Activated CD8-positive, alpha-beta memory T cell treated with anti-CD3 and anti-CD28 coated beads, Interleukin-2, amount 10 ng/mL, durations not matched to agents 7 days and 5 days (primary cell): ENCODE measurements at regions not wholly inside any gene's neighbourhood (a gene's known extent, or its start where the extent isn't known, plus 50 kb on each side); places are given as distances from the start of the nearest gene placed in this dataset.

ENCODE experiments used
- ATAC-seq: fragments of 150-1000 bp; cut with Tn5 transposase; one replicate; pipeline ENCODE4 v1.10.0; 2021; ENCODE audit warnings: moderate library complexity
- CTCF ChIA-PET: fragments of 350-600 bp; sonication (Branson Sonifier 250); formaldehyde crosslinking; loops from one replicate; lab custom pipeline; 2021; ENCODE audit warnings: antibody characterized with exemption; lab: Charles Lee
- DNase-seq: peaks from one replicate; pipeline ENCODE4 v3.0.0-alpha.2; 2020
- H3K27ac Mint-ChIP-seq: one replicate; pipeline ENCODE4 v1.8.0; 2021; ENCODE audit warnings: mild to moderate bottlenecking, mixed read lengths
- H3K27me3 Mint-ChIP-seq: one replicate; pipeline ENCODE4 v1.8.0; 2021; ENCODE audit warnings: mixed read lengths
- H3K36me3 Mint-ChIP-seq: one replicate; pipeline ENCODE4 v1.8.0; 2021; ENCODE audit warnings: mild to moderate bottlenecking, mixed read lengths
- H3K4me1 Mint-ChIP-seq: one replicate; pipeline ENCODE4 v1.8.0; 2021; ENCODE audit warnings: mixed read lengths
- H3K4me3 Mint-ChIP-seq: one replicate; pipeline ENCODE4 v1.8.0; 2021; ENCODE audit warnings: mild to moderate bottlenecking, moderate library complexity, mixed read lengths
- H3K9me3 Mint-ChIP-seq: one replicate; pipeline ENCODE4 v1.8.0; 2022; ENCODE audit warnings: low read depth, mixed read lengths

DNA sequence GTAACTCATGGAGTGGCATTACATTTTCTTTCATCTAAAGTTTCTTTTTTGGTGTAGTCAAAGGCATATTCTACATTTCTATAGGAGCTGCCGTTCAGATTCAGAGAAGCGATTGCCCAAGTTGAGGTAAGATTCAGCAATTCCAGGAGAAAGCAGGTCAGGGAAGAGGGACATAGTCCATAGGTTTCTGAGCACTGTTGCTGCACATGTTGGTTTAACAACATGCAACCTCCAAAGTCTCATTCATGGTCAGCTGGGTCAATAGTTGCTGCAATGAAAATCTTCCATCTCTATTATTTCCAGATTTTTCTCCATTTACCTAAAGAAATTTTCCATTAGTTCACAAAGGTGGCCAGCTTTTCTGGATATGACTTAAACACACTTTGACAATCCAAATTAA is 682.3 kb upstream of the MAN1A1 start:
- no peak for DNase-seq
- H3K27ac Mint-ChIP-seq: no peak overlapping the region
- CTCF ChIA-PET: no interaction called here
- no peaks in the 10 kb centered on the region for H3K27me3 Mint-ChIP-seq
- H3K4me3 Mint-ChIP-seq: no peak overlapping the region
- ATAC-seq: no peak
- H3K4me1 Mint-ChIP-seq: no peaks in the 10 kb centered on the region
- no peaks in the 10 kb centered on the region for H3K9me3 Mint-ChIP-seq
- no peaks in the 10 kb centered on the region for H3K36me3 Mint-ChIP-seq

DNA sequence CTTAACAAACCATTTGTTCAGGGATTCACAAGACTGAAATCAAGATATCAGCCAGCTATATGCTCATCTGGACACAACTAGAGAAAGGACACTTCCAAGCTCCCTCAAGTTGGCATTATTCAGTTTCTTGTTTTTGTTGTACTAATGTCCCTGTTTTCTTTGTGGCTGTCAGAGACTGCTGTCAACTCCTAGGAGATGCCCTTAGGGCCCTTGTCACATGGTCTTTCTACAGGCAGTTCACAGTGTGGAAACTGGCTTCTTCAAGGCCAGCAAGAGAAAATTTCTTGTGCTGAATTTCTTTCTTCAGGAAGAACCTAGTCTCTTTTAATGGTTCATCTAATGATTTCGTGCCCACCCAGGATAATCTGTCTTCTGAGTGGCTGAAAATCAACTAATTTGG is 677.2 kb upstream of the MAN1A1 start:
- CTCF ChIA-PET: no interaction called here
- Mint-ChIP-seq H3K4me3 (no peak overlapping the region), H3K27ac (no peak overlapping the region), H3K36me3 (no peaks in the 10 kb centered on the region), H3K9me3 (no peaks in the 10 kb centered on the region), H3K4me1 (no peaks in the 10 kb centered on the region), H3K27me3 (no peaks in the 10 kb centered on the region)
- DNase-seq: no peak
- no peak for ATAC-seq

DNA sequence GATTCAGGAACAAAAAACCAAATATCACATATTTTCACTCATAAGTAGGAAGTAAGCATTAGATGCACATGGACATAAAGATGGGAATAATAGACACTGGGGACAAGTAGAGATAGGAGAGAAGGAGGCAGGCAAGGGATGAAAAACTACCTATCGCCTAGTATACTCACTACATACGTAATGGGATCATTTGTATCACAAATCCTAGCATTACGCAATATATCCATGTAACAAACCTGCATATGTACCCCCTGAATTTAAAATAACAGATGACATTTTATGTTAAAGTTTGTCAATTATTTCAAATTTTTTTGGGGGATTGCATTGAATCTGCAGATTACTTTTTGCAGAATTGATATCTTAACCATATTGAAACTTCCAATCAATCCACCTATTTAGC is 660.5 kb upstream of the MAN1A1 start:
- ATAC-seq (no peak), DNase-seq (no peak)
- no peaks in the 10 kb centered on the region for H3K4me1 Mint-ChIP-seq
- H3K4me3 Mint-ChIP-seq: no peak overlapping the region
- H3K36me3 Mint-ChIP-seq: no peaks in the 10 kb centered on the region
- no peaks in the 10 kb centered on the region for H3K27me3 Mint-ChIP-seq
- H3K27ac Mint-ChIP-seq: no peak overlapping the region
- no peaks in the 10 kb centered on the region for H3K9me3 Mint-ChIP-seq
- CTCF ChIA-PET: no interaction called here

DNA sequence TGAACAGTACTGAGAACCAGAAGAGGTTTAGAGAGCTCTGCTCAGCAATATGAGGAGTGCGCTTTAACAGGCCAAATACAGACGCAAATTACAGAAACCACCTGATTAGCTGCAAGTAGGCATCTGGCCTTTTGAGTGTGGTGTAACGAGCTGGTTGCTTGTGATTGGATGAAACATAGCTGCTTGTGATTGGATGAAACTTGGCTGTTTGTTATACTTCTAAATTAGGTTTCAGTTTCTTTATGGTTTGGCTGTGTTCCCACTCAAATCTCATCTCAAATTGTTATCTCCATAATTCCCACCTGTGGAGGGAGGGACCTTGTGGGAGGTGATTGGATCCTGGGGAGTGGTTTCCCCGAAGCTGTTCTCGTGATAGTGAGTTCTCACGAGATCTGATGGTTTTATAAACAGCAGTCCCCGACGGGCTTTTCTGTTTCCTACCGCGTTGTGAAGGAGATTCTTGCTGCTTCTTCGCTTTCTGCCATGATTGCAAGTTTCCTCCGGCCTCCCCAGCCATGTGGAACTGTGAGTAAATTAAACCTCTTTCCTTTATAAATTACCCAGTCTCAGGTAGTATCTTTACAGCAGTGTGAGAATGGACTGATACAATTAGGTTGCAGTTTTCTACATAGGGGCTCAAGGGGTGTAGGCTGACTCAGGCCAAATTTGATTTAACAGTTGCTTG is 655.9 kb upstream of the MAN1A1 start:
- Mint-ChIP-seq H3K27me3 (no peaks in the 10 kb centered on the region), H3K9me3 (no peaks in the 10 kb centered on the region), H3K4me3 (no peak overlapping the region), H3K36me3 (no peaks in the 10 kb centered on the region), H3K4me1 (no peaks in the 10 kb centered on the region), H3K27ac (no peak overlapping the region)
- CTCF ChIA-PET: no interaction called here
- DNase-seq (no peak), ATAC-seq (no peak)

DNA sequence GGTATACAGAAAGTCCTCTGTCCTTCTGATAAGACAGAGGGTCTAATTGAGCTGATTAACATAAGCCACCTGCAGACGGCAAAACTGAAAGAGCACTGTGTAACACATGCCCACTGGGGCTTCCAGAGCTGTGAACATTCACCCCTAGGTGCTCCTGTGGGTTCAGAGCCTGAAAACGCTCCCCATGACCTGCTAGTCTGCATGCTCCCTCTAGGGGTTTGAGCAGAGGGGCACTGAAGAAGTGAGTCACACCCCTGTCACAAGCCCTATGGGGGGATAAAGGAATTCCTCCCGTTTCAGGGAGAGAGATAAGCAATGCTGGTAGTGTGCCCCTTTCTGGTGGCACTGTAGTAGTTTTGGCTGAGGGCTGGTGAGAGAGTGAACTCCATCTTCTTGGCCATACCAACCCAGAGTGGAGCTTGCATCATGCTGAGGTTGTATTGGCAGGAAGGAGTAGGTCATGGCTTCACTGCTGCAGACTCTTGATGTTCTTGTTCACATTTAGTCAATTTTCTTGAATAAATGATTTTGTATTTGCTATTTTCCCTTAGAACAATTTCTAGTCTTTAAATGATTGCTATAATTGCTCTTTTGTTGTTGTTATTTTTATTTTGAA is 637.5 kb upstream of the MAN1A1 start:
- Mint-ChIP-seq H3K36me3 (no peaks in the 10 kb centered on the region), H3K9me3 (no peaks in the 10 kb centered on the region), H3K27me3 (no peaks in the 10 kb centered on the region), H3K4me3 (no peak overlapping the region), H3K27ac (no peak overlapping the region), H3K4me1 (no peaks in the 10 kb centered on the region)
- ATAC-seq (no peak), DNase-seq (no peak)
- CTCF ChIA-PET: no interaction called here

DNA sequence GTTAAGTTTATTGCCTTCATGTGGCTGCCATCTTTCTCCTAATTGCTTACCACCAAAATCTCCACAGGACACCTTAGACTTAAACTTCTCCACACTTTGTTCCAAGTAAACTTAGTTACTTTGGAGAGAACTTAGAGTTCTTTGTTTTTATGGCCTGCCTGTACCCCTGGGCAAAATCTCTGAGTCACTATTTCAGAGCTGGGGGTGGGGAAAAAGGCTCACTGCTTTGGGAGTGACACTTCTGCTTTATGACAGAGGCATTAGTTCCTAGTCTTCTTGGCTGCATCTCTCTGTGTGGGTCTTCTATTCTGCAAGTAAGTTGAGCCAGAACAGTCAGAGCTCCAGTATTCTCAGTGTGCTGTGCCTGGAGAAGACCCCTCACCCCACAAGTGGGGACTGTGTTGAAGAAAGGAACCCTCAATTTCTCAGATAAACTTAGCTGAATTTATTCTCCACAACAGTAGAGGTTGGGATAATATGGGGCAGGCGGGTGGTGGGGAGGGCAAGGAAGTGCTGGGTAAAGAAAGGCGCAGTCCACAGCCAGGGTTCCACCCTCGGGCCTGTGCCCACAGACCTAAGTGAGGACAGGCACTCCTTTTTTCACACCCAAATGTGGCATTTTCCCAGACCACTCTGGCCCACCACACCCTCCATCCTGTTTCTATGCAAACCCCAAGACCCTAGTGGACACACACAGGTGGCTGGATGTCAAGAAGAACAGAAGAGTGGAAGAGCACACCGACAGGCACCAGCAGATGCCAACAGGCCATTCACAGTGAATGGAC is 636.6 kb upstream of the MAN1A1 start:
- Mint-ChIP-seq H3K27me3 (no peaks in the 10 kb centered on the region), H3K4me3 (no peak overlapping the region), H3K9me3 (no peaks in the 10 kb centered on the region), H3K36me3 (no peaks in the 10 kb centered on the region), H3K27ac (no peak overlapping the region), H3K4me1 (no peaks in the 10 kb centered on the region)
- ATAC-seq (no peak), DNase-seq (no peak)
- CTCF ChIA-PET: no interaction called here

DNA sequence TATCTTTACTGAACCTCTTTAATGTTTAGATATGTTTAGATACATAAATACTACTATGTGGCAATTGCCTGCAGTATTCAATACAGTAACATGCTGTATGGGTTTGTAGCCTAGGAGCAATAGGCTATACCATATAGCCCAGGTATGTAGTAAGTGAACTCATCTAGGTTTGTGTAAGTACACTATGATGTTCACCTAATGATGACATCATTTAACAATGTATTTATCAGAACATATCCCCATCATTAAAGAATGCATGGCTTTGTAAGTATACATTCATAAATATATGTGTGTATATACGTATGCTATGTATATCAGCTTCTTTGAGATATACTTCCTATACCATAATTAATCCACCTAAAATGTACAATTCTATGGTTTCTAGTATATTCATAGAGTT is 631.2 kb upstream of the MAN1A1 start:
- H3K27me3 Mint-ChIP-seq: no peaks in the 10 kb centered on the region
- H3K4me3 Mint-ChIP-seq: no peak overlapping the region
- H3K4me1 Mint-ChIP-seq: no peaks in the 10 kb centered on the region
- CTCF ChIA-PET: no interaction called here
- no peak overlapping the region for H3K27ac Mint-ChIP-seq
- no peak for DNase-seq
- H3K9me3 Mint-ChIP-seq: no peaks in the 10 kb centered on the region
- no peak for ATAC-seq
- H3K36me3 Mint-ChIP-seq: no peaks in the 10 kb centered on the region

DNA sequence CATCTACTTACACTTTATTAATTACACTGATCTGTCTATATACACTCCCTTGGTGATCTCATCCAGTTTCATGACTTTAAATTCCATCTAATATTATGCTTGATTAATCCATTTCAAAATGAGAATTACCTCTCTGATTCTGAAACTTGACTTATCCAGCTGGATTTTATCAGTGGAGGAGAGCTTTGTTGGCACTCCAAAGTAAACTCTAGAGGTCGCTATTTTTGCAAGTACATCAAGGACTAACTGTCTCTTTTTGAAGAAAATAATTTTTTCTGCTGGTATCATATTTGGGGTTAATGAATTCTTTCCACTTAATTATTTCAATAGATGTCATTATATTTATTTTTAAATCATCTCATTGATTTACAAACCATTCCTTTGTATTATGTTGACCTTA is 630.3 kb upstream of the MAN1A1 start:
- ATAC-seq (no peak), DNase-seq (no peak)
- CTCF ChIA-PET: no interaction called here
- Mint-ChIP-seq H3K27me3 (no peaks in the 10 kb centered on the region), H3K9me3 (no peaks in the 10 kb centered on the region), H3K27ac (no peak overlapping the region), H3K36me3 (no peaks in the 10 kb centered on the region), H3K4me3 (no peak overlapping the region), H3K4me1 (no peaks in the 10 kb centered on the region)

DNA sequence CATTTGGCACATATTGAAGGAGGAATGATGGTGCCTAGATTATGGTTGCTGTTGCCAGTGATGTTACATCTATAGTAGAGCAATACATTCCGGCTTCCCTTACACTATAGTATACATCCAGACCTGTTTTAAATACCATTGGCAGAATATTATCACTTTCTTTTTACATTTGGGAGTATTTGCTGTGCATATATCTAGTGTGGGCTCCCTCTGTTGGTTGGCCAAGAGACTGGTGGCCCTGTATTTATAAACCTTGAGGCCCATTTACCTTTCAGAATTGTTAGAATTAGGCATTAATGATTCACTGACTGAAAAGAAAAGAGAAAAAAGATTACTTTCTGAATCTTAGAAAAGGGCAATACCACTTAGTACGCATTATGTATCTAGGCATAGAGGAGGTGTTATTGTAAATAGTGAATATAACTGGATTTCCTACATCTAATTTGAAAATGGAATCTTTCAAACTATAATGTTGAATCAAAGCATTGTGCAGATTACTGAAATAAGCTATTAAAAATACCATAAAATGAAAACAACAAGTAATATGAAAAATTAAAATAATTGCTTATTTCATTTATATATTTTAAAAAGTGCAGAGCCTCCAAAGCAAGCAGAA is 628.8 kb upstream of the MAN1A1 start:
- Mint-ChIP-seq H3K27me3 (no peaks in the 10 kb centered on the region), H3K36me3 (no peaks in the 10 kb centered on the region), H3K9me3 (no peaks in the 10 kb centered on the region), H3K4me3 (no peak overlapping the region), H3K27ac (no peak overlapping the region), H3K4me1 (no peaks in the 10 kb centered on the region)
- DNase-seq (no peak), ATAC-seq (no peak)
- CTCF ChIA-PET: interaction anchor here (0.9 kb wide), 1 partner anchor 628 kb away, joined by 3 read pairs; no protein-coding TSS in a partner anchor

DNA sequence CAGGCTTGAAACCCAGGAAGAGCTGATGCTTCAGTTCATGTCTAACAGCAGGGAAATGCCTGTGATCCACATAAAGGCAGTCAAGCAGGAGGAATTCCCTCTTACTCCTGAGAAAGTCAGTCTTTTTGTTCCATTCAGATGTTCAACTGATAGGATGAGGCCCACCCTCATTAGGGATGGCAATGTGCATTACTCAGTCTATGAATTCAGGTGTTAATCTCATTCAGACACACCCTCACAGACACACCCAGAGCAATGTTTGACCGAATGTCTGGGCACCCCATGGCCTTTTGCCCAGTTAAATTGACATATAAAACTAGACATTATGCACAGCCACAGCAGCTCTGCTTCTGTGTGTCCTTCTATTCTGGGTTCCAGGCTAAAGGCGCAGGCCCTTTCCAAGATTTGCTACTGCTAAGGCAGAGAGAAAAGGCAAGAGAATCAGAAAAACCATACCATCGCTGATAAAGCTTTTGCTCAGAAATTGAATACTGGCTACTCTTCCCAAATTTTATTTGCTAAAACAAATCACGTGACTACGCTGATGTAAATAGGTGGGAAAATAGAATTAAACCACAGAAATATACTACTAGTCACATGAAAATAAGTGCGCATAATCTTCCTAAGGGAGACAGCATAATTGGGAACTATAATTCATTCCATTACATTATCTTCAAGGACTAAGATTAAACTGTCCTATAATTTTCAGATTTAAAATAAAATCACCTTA is 625.0 kb upstream of the MAN1A1 start:
- DNase-seq: no peak
- no peaks in the 10 kb centered on the region for H3K4me1 Mint-ChIP-seq
- CTCF ChIA-PET: no interaction called here
- H3K27ac Mint-ChIP-seq: no peak overlapping the region
- H3K27me3 Mint-ChIP-seq: no peaks in the 10 kb centered on the region
- H3K9me3 Mint-ChIP-seq: no peaks in the 10 kb centered on the region
- no peak overlapping the region for H3K4me3 Mint-ChIP-seq
- no peaks in the 10 kb centered on the region for H3K36me3 Mint-ChIP-seq
- ATAC-seq: no peak

DNA sequence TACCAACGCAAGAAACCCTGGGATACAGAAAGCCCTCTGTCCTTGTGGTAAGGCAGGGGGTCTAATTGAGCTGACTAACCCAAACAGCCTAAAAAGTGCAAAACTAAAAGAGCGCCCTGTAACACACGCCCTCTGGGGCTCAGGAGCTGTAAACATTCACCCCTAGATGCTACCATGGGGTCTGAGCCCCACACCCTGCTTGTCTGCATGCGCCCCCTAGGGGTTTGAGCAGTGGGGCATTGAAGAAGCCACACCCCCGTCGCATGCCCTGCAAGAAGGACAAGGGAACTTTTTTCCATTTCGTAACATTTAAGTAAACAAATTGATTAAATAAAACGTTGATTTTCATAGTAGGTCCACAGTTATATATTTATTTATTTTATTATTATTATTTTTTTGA is 616.9 kb upstream of the MAN1A1 start:
- Mint-ChIP-seq H3K4me3 (no peak overlapping the region), H3K9me3 (no peaks in the 10 kb centered on the region), H3K27me3 (no peaks in the 10 kb centered on the region), H3K36me3 (no peaks in the 10 kb centered on the region), H3K27ac (no peak overlapping the region), H3K4me1 (no peaks in the 10 kb centered on the region)
- CTCF ChIA-PET: no interaction called here
- DNase-seq: peak; percentile 50
- no peak for ATAC-seq

DNA sequence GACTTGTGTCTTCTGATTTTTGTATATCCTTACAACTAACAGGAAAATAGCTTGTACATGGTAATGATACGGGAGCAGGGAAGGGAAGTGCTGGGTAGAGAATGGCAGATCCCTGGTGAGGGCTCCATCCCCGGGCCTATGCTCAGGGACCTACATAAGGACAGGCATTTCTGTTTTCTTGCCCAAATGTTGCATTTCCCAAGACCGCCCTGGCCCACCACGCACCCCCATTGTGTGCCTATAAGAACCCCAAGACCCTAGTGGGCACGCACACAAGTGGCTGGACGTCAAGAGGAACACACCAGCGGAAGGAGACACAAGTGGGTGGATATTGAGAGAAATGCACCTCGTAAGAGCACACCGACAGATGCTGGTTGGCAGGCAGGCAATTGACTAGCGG is 616.3 kb upstream of the MAN1A1 start:
- H3K4me1 Mint-ChIP-seq: no peaks in the 10 kb centered on the region
- no peaks in the 10 kb centered on the region for H3K27me3 Mint-ChIP-seq
- no peak for ATAC-seq
- no peak for DNase-seq
- H3K9me3 Mint-ChIP-seq: no peaks in the 10 kb centered on the region
- no peaks in the 10 kb centered on the region for H3K36me3 Mint-ChIP-seq
- no peak overlapping the region for H3K27ac Mint-ChIP-seq
- CTCF ChIA-PET: no interaction called here
- no peak overlapping the region for H3K4me3 Mint-ChIP-seq

DNA sequence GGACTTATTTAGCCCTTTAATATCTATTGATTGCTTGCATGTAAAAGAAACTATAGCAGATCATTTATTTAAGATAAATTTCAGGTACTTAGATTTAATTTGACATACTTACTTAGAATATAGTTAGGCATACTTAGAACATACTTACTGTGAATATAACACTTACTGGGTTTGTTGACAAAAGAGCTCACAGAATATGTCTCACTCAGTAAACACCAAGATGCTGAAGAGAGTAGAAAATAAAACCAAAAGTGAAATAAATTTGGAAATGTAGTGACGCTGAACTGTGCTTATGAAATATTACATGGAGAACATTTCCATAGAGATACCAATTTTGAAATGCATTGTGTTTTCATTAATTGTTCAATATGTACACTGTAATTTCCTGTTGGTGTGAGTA is 615.4 kb upstream of the MAN1A1 start:
- no peak for DNase-seq
- H3K4me3 Mint-ChIP-seq: no peak overlapping the region
- H3K27ac Mint-ChIP-seq: no peak overlapping the region
- H3K4me1 Mint-ChIP-seq: no peaks in the 10 kb centered on the region
- CTCF ChIA-PET: no interaction called here
- H3K36me3 Mint-ChIP-seq: no peaks in the 10 kb centered on the region
- H3K9me3 Mint-ChIP-seq: no peaks in the 10 kb centered on the region
- no peak for ATAC-seq
- H3K27me3 Mint-ChIP-seq: no peaks in the 10 kb centered on the region
